CD8-positive, alpha-beta memory T cell (primary cell): ENCODE measurements at regions not wholly inside any gene's neighbourhood (a gene's known extent, or its start where the extent isn't known, plus 50 kb on each side); places are given as distances from the start of the nearest gene placed in this dataset.
"Not testable (repeated sequence)": the region's sequence is repeated elsewhere in the genome, so short reads cannot be mapped to it uniquely, and the experiment has no call there.

Experiments used
- CTCF ChIA-PET: fragments of 350-600 bp; sonication (Branson Sonifier 250); formaldehyde crosslinking; loops from one replicate; lab custom pipeline; 2021; ENCODE audit warnings: antibody characterized with exemption; lab: Charles Lee
- POLR2A ChIA-PET: fragments of 350-600 bp; sonication (Branson Sonifier 250); formaldehyde crosslinking; loops from one replicate; lab custom pipeline; 2021; ENCODE audit warnings: antibody characterized with exemption; lab: Charles Lee
- DNase-seq, 5 donors: peaks; one replicate each; pipeline versions ENCODE4 v3.0.0 to v3.0.0-alpha.2; 2020 to 2022; ENCODE audit warnings: mixed read lengths in 1 of 5
- H3K27ac ChIP-seq: one replicate; pipeline ENCODE4 v1.7.0; 2013; ENCODE audit warnings: low read depth, mild to moderate bottlenecking, low read length, moderate library complexity
- H3K27me3 ChIP-seq: 2 replicates; pipeline ENCODE4 v1.7.0; 2013; ENCODE audit warnings: low read length, mild to moderate bottlenecking; ENCODE audit not compliant: insufficient read depth, poor library complexity, severe bottlenecking
- H3K36me3 ChIP-seq: 2 replicates; pipeline ENCODE4 v1.7.0; 2013; ENCODE audit warnings: mild to moderate bottlenecking, low read length, moderate library complexity; ENCODE audit not compliant: insufficient read depth
- H3K4me1 ChIP-seq: 2 replicates; pipeline ENCODE4 v1.7.0; 2013; ENCODE audit warnings: mild to moderate bottlenecking, low read length, moderate library complexity; ENCODE audit not compliant: insufficient read depth
- H3K4me3 ChIP-seq: 2 replicates; pipeline ENCODE4 v1.7.0; 2013; ENCODE audit warnings: mild to moderate bottlenecking, low read length
- H3K9me3 ChIP-seq: 2 replicates; pipeline ENCODE4 v1.7.0; 2013; ENCODE audit warnings: mild to moderate bottlenecking, low read length
- H3K27ac Mint-ChIP-seq, 8 donors: one replicate each; pipeline ENCODE4 v1.8.0; 2020 to 2021; ENCODE audit warnings: mixed read lengths in 8 of 8, mild to moderate bottlenecking in 6 of 8, inconsistent platforms in 3 of 8, moderate library complexity in 3 of 8
- H3K27me3 Mint-ChIP-seq, 2 donors: one replicate each; pipeline ENCODE4 v1.8.0; 2020 to 2021; ENCODE audit warnings: mixed read lengths in 2 of 2, mild to moderate bottlenecking in 1 of 2, moderate library complexity in 1 of 2
- H3K36me3 Mint-ChIP-seq, 3 donors: one replicate each; pipeline ENCODE4 v1.8.0; 2020 to 2021; ENCODE audit warnings: mixed read lengths in 3 of 3, inconsistent platforms in 1 of 3, mild to moderate bottlenecking in 1 of 3
- H3K4me1 Mint-ChIP-seq, 3 donors: one replicate each; pipeline ENCODE4 v1.8.0; 2020 to 2021; ENCODE audit warnings: mixed read lengths in 3 of 3, inconsistent platforms in 1 of 3, mild to moderate bottlenecking in 1 of 3
- H3K4me3 Mint-ChIP-seq, 7 donors: one replicate each; pipeline ENCODE4 v1.8.0; 2020 to 2021; ENCODE audit warnings: mixed read lengths in 7 of 7, mild to moderate bottlenecking in 6 of 7, moderate library complexity in 4 of 7, inconsistent platforms in 2 of 7
- H3K9me3 Mint-ChIP-seq, 5 donors: one replicate each; pipeline ENCODE4 v1.8.0; 2020 to 2022; ENCODE audit warnings: mixed read lengths in 5 of 5, mild to moderate bottlenecking in 3 of 5, moderate library complexity in 2 of 5, inconsistent platforms in 1 of 5

GRCh38 chr11:41789376-41789775 is 329.9 kb upstream of the LRRC4C start:
- no peak overlapping the region for H3K4me3 ChIP-seq
- Mint-ChIP-seq H3K4me3 (no peak overlapping the region), H3K4me1 (no peaks in the 10 kb centered on the region), H3K27me3 (no peaks in the 10 kb centered on the region), H3K27ac (no peak overlapping the region), H3K9me3 (peaks cover 11 to 39% (median 25%) of the 10 kb centered on the region in 5 donors), H3K36me3 (peaks cover 0 to 2% (median 0%) of the 10 kb centered on the region in 3 donors)
- no peak for DNase-seq
- ChIA-PET POLR2A (no interaction called here), CTCF (no interaction called here)
- H3K27ac ChIP-seq = no peak overlapping the region
- H3K27me3 ChIP-seq = no peaks in the 10 kb centered on the region
- no peaks in the 10 kb centered on the region for H3K4me1 ChIP-seq
- no peaks in the 10 kb centered on the region for H3K36me3 ChIP-seq
- no peaks in the 10 kb centered on the region for H3K9me3 ChIP-seq

GRCh38 chr11:41795004-41795403 is 335.6 kb upstream of the LRRC4C start:
- Histone ChIP-seq H3K27ac (no peak overlapping the region), H3K9me3 (peaks cover 7% of the 10 kb centered on the region), H3K4me1 (no peaks in the 10 kb centered on the region), H3K4me3 (no peak overlapping the region), H3K36me3 (no peaks in the 10 kb centered on the region), H3K27me3 (no peaks in the 10 kb centered on the region)
- ChIA-PET POLR2A (no interaction called here), CTCF (no interaction called here)
- no peak for DNase-seq
- Mint-ChIP-seq H3K27ac (no peak overlapping the region), H3K27me3 (no peaks in the 10 kb centered on the region), H3K9me3 (peaks cover 7 to 29% (median 16%) of the 10 kb centered on the region in 5 donors), H3K4me1 (no peaks in the 10 kb centered on the region), H3K4me3 (no peak overlapping the region), H3K36me3 (no peaks in the 10 kb centered on the region)

GRCh38 chr11:41799754-41800153 is 340.3 kb upstream of the LRRC4C start:
- no peaks in the 10 kb centered on the region for H3K4me1 Mint-ChIP-seq
- H3K36me3 Mint-ChIP-seq = no peaks in the 10 kb centered on the region
- CTCF ChIA-PET = no interaction called here
- POLR2A ChIA-PET = no interaction called here
- no peak overlapping the region for H3K4me3 Mint-ChIP-seq
- H3K9me3 Mint-ChIP-seq = peaks cover 8 to 24% (median 15%) of the 10 kb centered on the region in 5 donors
- Histone ChIP-seq H3K27ac (no peak overlapping the region), H3K36me3 (no peaks in the 10 kb centered on the region), H3K9me3 (peaks cover 7% of the 10 kb centered on the region), H3K4me1 (no peaks in the 10 kb centered on the region), H3K4me3 (no peak overlapping the region), H3K27me3 (no peaks in the 10 kb centered on the region)
- no peaks in the 10 kb centered on the region for H3K27me3 Mint-ChIP-seq
- DNase-seq = no peak
- H3K27ac Mint-ChIP-seq = no peak overlapping the region

GRCh38 chr11:41803895-41804294 is 344.4 kb upstream of the LRRC4C start:
- Mint-ChIP-seq H3K4me3 (no peak overlapping the region), H3K27ac (no peak overlapping the region), H3K36me3 (no peaks in the 10 kb centered on the region), H3K9me3 (peaks cover 8 to 21% (median 17%) of the 10 kb centered on the region in 5 donors), H3K4me1 (no peaks in the 10 kb centered on the region), H3K27me3 (no peaks in the 10 kb centered on the region)
- no peaks in the 10 kb centered on the region for H3K36me3 ChIP-seq
- no peak overlapping the region for H3K27ac ChIP-seq
- no peak for DNase-seq
- H3K4me1 ChIP-seq = no peaks in the 10 kb centered on the region
- H3K9me3 ChIP-seq = no peaks in the 10 kb centered on the region
- CTCF ChIA-PET = no interaction called here
- no peaks in the 10 kb centered on the region for H3K27me3 ChIP-seq
- POLR2A ChIA-PET = no interaction called here
- no peak overlapping the region for H3K4me3 ChIP-seq

GRCh38 chr11:41816396-41816795 is 356.9 kb upstream of the LRRC4C start:
- ChIA-PET POLR2A (no interaction called here), CTCF (no interaction called here)

GRCh38 chr11:41824287-41824686 is 364.8 kb upstream of the LRRC4C start:
- H3K36me3 ChIP-seq, H3K4me3 Mint-ChIP-seq, H3K4me1 Mint-ChIP-seq, POLR2A ChIA-PET, H3K4me3 ChIP-seq, H3K27me3 ChIP-seq, H3K36me3 Mint-ChIP-seq, H3K27ac Mint-ChIP-seq, H3K27me3 Mint-ChIP-seq, H3K27ac ChIP-seq, CTCF ChIA-PET, DNase-seq, H3K9me3 ChIP-seq, H3K4me1 ChIP-seq: not testable (repeated sequence)
- H3K9me3 Mint-ChIP-seq = peaks cover 9 to 32% (median 25%) of the 10 kb centered on the region in 5 donors

More at GRCh38 chr11:41816396-41816795, 356.9 kb upstream of the LRRC4C start:
- Mint-ChIP-seq H3K9me3 (peaks cover 3 to 17% (median 10%) of the 10 kb centered on the region in 5 donors), H3K27me3 (no peaks in the 10 kb centered on the region), H3K36me3 (no peaks in the 10 kb centered on the region), H3K27ac (no peak overlapping the region), H3K4me1 (no peaks in the 10 kb centered on the region), H3K4me3 (no peak overlapping the region)
- H3K27me3 ChIP-seq = no peaks in the 10 kb centered on the region
- no peaks in the 10 kb centered on the region for H3K4me1 ChIP-seq
- H3K27ac ChIP-seq = no peak overlapping the region
- H3K4me3 ChIP-seq = no peak overlapping the region
- no peak for DNase-seq
- H3K36me3 ChIP-seq = no peaks in the 10 kb centered on the region
- H3K9me3 ChIP-seq = no peaks in the 10 kb centered on the region

GRCh38 chr11:41826085-41826484 is 366.6 kb upstream of the LRRC4C start:
- Mint-ChIP-seq H3K4me3 (no peak overlapping the region), H3K27ac (no peak overlapping the region), H3K4me1 (no peaks in the 10 kb centered on the region), H3K36me3 (no peaks in the 10 kb centered on the region), H3K9me3 (peaks cover 9 to 30% (median 24%) of the 10 kb centered on the region in 5 donors), H3K27me3 (no peaks in the 10 kb centered on the region)
- H3K27me3 ChIP-seq = no peaks in the 10 kb centered on the region
- DNase-seq = no peak
- no peak overlapping the region for H3K27ac ChIP-seq
- no peaks in the 10 kb centered on the region for H3K9me3 ChIP-seq
- H3K4me1 ChIP-seq = no peaks in the 10 kb centered on the region
- H3K36me3 ChIP-seq = no peaks in the 10 kb centered on the region
- no peak overlapping the region for H3K4me3 ChIP-seq
- POLR2A ChIA-PET = no interaction called here
- CTCF ChIA-PET = no interaction called here

- Histone ChIP-seq H3K4me3 (no peak overlapping the region), H3K27ac (no peak overlapping the region), H3K36me3 (no peaks in the 10 kb centered on the region), H3K27me3 (no peaks in the 10 kb centered on the region), H3K4me1 (no peaks in the 10 kb centered on the region), H3K9me3 (no peaks in the 10 kb centered on the region)
- Mint-ChIP-seq H3K4me1 (no peaks in the 10 kb centered on the region), H3K36me3 (peaks cover 0 to 3% (median 0%) of the 10 kb centered on the region in 3 donors), H3K4me3 (no peak overlapping the region), H3K9me3 (peaks cover 2 to 27% (median 14%) of the 10 kb centered on the region in 5 donors), H3K27me3 (no peaks in the 10 kb centered on the region), H3K27ac (no peak overlapping the region)
- DNase-seq = no peak
- POLR2A ChIA-PET = no interaction called here
- CTCF ChIA-PET = no interaction called here
Observed at GRCh38 chr11:41836431-41836830, 377.0 kb upstream of the LRRC4C start.

GRCh38 chr11:41842673-41843072 is 383.2 kb upstream of the LRRC4C start:
- peaks cover 6 to 28% (median 14%) of the 10 kb centered on the region in 5 donors for H3K9me3 Mint-ChIP-seq
- POLR2A ChIA-PET = no interaction called here
- H3K36me3 ChIP-seq = no peaks in the 10 kb centered on the region
- H3K9me3 ChIP-seq = no peaks in the 10 kb centered on the region
- no peak overlapping the region for H3K27ac ChIP-seq
- CTCF ChIA-PET = no interaction called here
- H3K27ac Mint-ChIP-seq = no peak overlapping the region
- no peak overlapping the region for H3K4me3 Mint-ChIP-seq
- H3K27me3 Mint-ChIP-seq = no peaks in the 10 kb centered on the region
- H3K27me3 ChIP-seq = no peaks in the 10 kb centered on the region
- H3K4me1 ChIP-seq = no peaks in the 10 kb centered on the region
- no peak for DNase-seq
- no peak overlapping the region for H3K4me3 ChIP-seq
- H3K4me1 Mint-ChIP-seq = no peaks in the 10 kb centered on the region
- peaks cover 0 to 3% (median 0%) of the 10 kb centered on the region in 3 donors for H3K36me3 Mint-ChIP-seq
